ENCODE measurements at regions not wholly inside any gene's neighbourhood (a gene's known extent, or its start where the extent isn't known, plus 50 kb on each side); places are given as distances from the start of the nearest gene placed in this dataset.

DNA sequence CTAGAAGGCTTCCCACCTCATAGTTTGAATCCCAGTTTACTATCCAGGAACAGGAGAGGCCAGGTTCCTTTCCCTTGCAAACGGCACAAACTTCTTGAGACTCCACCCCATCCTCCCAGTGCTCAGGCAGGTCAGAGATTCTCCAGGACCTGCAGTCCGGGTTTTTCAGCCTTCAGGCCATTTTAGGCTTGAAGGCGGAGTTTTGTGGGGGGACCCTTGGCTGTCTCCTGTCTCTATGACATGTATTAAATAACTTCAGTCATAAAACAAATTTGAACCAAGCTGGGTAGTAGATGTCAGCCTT lies 230.1 kb downstream of the NFATC2 start:
- no peak for TF ChIP-seq POLR2A (IDR thresholded peaks at IDR 0.05)
- TF ChIP-seq, protein P1, sequence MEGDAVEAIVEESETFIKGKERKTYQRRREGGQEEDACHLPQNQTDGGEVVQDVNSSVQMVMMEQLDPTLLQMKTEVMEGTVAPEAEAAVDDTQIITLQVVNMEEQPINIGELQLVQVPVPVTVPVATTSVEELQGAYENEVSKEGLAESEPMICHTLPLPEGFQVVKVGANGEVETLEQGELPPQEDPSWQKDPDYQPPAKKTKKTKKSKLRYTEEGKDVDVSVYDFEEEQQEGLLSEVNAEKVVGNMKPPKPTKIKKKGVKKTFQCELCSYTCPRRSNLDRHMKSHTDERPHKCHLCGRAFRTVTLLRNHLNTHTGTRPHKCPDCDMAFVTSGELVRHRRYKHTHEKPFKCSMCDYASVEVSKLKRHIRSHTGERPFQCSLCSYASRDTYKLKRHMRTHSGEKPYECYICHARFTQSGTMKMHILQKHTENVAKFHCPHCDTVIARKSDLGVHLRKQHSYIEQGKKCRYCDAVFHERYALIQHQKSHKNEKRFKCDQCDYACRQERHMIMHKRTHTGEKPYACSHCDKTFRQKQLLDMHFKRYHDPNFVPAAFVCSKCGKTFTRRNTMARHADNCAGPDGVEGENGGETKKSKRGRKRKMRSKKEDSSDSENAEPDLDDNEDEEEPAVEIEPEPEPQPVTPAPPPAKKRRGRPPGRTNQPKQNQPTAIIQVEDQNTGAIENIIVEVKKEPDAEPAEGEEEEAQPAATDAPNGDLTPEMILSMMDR (IDR thresholded peaks at IDR 0.05), result no peak
- no peak for TF ChIP-seq POLR2AphosphoS5 (IDR thresholded peaks at IDR 0.05)
- TF ChIP-seq EP300 (IDR thresholded peaks at IDR 0.05), result no peak

All from stomach (tissue), 4 donors.